WI38 (cell line): ENCODE measurements at regions not wholly inside any gene's neighbourhood (a gene's known extent, or its start where the extent isn't known, plus 50 kb on each side); places are given as distances from the start of the nearest gene placed in this dataset.
A peak's percentile ranks its signal among the peaks of the same experiment; 100 is the strongest.

ENCODE experiments used
- H3K4me3 ChIP-seq: 2 replicates; pipeline ENCODE4 v1.5.1; 2011; ENCODE audit warnings: low read depth, mild to moderate bottlenecking, control low read depth, low read length
- TF ChIP-seq, protein P1 (sequence below): IDR thresholded peaks from 2 replicates; pipeline ENCODE4 v1.5.1; 2012; ENCODE audit warnings: low read depth, mild to moderate bottlenecking, control low read depth, low read length

- no peak overlapping the region for H3K4me3 ChIP-seq
- TF ChIP-seq, protein P1, sequence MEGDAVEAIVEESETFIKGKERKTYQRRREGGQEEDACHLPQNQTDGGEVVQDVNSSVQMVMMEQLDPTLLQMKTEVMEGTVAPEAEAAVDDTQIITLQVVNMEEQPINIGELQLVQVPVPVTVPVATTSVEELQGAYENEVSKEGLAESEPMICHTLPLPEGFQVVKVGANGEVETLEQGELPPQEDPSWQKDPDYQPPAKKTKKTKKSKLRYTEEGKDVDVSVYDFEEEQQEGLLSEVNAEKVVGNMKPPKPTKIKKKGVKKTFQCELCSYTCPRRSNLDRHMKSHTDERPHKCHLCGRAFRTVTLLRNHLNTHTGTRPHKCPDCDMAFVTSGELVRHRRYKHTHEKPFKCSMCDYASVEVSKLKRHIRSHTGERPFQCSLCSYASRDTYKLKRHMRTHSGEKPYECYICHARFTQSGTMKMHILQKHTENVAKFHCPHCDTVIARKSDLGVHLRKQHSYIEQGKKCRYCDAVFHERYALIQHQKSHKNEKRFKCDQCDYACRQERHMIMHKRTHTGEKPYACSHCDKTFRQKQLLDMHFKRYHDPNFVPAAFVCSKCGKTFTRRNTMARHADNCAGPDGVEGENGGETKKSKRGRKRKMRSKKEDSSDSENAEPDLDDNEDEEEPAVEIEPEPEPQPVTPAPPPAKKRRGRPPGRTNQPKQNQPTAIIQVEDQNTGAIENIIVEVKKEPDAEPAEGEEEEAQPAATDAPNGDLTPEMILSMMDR, result no peak
Observed at GRCh38 chr12:124423761-124424515, 129.0 kb downstream of the RFLNA start.

- peak overlapping the region; percentile 32; the same call in 1 of the 2 replicates for H3K4me3 ChIP-seq
- TF ChIP-seq, protein P1, result no peak
Observed at GRCh38 chr12:124422570-124423523, 128.0 kb downstream of the RFLNA start.

DNA sequence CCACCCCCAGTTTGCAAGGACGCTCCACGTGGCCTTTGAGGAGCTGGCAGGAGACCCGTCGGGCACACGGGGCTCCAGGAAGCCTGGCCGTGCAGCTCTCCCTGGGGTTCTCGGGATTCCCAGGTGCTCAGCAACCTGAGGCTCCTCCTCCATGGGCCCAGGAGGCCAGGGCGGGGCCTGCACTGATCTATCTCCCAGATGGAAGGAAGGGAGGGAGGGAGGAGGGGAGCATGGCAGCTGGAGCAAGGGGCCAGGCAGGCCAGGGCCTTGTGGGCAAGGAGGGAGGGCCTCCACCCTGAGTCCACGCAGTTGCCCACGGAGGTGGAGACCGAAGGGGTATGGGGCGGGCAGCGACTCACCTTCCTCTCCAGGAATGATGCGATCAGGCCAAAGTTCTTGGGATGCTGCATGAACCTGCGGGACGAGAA, 127.3 kb downstream of the RFLNA start:
- TF ChIP-seq, protein P1, result no peak
- no peak overlapping the region for H3K4me3 ChIP-seq

DNA sequence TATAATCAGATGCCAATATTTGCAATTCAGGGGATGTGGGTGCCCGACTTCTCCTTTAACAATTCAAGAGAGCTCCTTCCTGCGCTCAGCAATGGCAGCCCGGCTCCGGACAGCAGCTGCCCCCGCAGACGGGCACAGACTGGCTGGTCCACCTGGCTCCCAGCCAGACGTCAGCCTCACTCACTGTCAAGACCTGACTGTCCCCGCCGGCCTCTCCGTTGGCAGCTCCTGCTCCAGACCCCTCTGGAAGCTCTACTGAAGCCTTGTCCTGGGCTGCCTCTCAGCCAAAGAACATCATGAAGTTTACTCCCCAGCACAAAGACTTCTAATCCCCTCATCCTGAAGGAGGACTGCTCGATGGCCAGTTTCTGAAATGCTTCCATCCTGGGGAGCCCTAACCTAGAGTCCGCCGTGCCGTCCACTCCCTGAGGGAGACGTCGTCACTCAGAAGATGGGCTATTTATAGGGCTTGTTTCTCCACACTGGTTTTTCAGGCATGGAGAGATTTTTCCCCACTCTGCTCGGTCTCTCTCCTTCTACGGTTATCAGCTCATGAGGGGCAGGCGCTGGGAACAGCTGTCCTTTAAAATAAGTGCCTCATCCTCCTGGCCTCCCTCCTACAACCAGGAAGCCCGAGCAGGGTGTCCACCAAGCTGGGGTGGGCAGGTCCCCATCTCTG, 126.2 kb downstream of the RFLNA start:
- H3K4me3 ChIP-seq, result no peak overlapping the region
- TF ChIP-seq, protein P1, result no peak

DNA sequence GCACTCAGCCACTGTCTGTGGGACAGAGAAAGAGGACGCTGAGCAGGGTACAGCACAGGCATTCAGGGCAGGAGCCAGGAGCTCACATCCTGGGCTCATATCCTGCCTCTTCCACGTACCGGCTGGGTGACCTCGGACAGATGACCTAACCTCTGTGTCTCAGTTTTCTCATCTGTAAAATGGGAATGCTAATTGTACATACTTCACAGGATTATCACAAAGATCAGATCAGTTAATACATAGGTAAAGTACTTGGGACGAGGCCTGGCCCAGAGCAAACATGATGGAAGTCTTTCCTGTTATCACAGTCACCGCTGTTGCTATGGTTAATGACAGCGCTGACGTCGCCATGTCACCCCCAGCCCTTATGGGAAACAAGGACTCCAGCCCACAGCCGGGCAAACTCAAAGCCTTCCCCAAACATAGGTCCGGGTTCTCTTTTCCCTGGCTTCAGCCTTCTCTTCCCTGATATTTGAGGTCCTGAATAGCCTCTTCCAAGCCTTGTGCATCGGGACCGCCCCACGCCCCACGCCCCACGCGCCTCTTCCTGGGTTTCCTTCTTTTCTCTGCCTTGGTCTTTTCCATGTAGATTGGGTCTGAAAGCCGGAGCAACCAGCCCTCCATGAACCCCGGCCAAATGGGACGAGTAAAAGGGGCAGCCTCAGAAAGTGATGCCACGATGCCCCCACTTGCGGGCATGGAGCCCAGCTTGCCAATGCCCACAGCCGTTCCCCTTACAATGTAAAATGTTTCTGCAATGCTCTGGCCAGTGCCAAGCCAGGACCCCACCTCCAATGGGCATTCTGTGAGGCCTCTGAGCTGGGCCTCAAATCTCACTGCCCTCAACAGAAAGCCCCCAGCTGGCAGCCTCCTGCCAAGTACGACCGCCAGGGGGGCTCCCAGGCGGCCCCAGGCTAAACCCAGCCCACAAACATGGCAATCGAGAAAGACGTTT, 125.4 kb downstream of the RFLNA start:
- TF ChIP-seq, protein P1, result no peak
- H3K4me3 ChIP-seq, result no peak overlapping the region

GRCh38 chr12:124419292-124420040, 124.6 kb downstream of the RFLNA start:
- TF ChIP-seq, protein P1, result no peak
- H3K4me3 ChIP-seq, result no peak overlapping the region
